NCI-H2196 (cell line): ENCODE measurements at regions not wholly inside any gene's neighbourhood (a gene's known extent, or its start where the extent isn't known, plus 50 kb on each side); places are given as distances from the start of the nearest gene placed in this dataset.
"Not testable (repeated sequence)": the region's sequence is repeated elsewhere in the genome, so short reads cannot be mapped to it uniquely, and the experiment has no call there.

Source experiments
- DNase-seq: peaks from one replicate; lab custom pipeline; 2025; ENCODE audit not compliant: unreplicated experiment; lab: John Stamatoyannopoulos, UW

DNA sequence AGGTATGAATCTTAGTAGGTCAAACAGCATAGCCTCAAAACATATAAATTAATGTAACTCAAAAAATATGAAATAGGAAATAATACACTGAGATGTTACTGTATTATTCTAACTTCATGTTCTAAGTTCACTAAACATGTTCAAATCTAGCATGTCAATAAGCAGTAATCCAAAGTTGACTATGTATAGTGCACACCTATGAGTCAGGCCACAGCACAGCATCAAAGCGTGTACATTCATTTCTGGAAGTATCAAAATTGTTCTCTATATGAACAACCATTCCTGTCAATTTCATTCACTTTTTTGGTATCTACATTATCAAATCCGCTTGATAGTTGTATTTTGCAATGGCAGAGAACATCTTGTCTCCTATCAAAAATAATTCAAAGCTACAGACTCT lies 418.9 kb upstream of the POM121L12 start:
- DNase-seq = no peak

DNA sequence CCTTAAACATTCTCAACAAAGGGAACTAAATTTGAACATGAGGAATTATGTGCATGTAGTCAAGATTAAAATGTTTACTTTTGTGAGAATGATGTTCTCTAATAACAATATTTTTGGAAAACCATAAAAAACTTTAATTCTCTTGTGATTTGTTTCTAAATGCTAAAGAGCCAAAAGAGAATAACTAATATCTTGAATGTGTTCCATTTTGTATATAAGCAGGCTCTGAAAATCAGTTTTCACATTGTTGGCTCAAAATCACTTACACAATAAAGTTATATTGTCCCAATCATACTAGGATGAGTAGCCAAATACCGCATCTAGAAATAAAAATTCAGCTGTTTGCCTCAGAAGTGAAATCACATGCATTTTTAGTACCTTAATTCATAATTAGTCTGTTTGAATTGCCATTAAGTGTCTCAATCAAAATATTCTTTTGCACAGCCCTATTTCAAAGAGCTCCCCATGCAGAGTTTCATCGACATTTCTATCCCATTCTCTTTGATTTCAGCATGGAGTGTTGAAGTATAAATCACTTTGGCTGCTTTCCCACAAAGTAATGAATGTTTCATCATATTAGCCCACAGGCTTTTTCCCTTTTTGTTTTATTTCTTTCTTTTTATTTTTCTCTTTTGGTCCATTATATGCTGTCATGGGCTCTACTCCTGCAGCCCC lies 420.3 kb upstream of the POM121L12 start:
- no peak for DNase-seq

DNA sequence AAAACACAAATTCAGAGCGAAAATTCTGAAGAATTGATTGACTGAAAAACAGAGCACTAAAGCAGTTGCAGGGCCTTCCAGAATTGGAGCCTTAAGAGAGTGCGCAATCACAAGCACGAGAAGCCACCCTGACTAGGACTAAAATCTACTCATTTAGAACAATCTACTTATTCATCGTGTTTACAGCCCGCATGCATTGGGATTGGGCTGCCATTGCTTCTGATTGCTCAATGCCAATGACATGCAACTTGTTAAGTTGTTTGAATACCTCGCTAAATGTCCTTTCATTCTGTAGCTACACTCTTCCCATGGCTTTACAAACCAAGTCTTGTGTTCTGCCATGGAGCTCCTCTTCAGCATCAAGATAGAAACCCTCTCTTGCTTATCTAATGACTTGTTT lies 425.9 kb upstream of the POM121L12 start:
- no peak for DNase-seq

DNA sequence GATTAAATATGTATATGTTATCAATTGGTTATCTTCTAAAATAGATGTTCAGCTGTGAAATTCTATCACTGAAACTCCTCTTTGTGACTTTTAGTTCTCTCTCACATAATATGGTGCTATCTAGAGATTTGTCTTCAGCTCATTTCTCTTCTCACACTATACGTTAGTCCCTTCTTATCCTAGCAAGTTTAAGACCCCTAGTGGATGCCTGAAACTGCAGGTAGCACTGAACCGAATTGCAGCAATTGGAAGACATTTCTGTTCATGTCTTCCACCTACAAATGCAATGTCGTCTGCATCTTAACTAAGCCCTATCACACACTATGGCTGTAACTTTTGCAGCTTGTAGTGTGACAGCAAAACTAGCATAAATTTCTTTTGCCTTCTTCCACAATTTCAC lies 442.7 kb upstream of the POM121L12 start:
- DNase-seq = no peak

DNA sequence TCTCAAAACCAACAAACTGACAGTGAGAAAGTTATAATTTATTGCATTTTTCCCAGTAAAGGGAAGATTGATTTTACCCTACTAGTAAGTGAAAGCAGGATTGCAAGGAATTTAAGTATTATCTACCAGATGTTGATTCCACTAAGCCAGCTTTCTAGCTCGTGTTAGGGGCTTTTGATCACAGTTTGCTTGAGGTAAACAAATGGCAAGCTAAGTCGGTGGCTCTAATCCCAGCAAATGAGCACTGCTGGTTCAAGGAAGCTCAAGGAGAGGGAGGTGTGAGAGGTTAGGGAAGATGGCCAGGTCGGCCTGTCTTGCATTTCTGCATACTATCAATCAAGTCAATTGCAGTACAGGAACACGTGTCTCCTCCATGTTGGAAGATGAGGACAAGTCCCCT lies 448.7 kb upstream of the POM121L12 start:
- no peak for DNase-seq

DNA sequence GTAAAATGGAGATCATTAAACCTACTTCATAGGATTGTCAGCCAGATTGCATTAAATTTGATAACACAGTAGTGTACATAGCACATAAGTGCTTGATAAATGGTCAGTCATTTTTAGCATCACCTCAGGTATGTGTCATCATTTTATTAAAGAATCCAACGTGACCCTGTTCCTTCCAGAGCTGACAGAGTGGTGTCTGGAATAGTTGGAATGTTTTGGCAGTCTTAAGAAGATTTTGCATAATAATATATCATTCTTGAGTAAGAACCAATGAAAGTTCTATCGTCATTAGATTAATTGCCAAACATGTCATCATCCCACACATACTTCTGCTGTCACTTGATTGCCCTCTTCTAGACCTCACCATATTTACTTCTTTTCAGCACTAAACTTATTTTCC lies 451.4 kb upstream of the POM121L12 start:
- DNase-seq = no peak

DNA sequence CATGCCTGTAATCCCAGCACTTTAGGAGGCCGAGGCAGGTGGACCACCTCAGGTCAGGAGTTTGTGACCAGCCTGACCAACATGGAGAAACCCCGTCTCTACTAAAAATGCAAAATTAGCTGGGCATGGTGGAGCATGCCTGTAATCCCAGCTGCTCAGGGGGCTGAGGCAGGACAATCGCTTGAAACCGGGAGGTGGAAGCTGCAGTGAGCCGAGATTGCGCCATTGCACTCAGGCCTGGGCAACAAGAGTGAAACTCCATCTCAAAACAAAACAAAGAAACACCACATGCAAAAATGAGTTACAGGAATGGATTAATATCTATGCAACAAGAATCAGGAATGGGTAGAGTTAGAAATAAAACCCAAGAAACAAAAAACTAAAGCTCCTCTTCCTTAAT lies 462.3 kb upstream of the POM121L12 start:
- DNase-seq = not testable (repeated sequence)

DNA sequence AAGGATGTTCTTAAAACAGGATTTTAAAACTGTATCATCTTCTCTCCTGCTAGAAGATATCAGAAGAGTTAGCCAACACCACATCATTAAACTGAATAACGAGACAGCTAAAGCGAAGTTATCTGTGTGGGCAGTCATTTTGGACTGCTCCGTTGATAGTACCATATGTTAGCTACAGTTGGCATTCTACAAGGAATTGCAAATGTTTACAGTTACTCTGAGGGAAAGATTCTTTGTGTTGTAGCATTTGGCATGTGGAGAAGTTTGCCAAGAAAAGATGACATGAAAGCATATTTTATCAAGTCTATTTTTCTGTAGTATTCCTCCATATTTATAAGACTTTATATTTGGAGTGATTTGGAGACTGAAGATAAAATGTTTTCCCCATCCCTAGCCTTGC lies 464.4 kb upstream of the POM121L12 start:
- no peak for DNase-seq

DNA sequence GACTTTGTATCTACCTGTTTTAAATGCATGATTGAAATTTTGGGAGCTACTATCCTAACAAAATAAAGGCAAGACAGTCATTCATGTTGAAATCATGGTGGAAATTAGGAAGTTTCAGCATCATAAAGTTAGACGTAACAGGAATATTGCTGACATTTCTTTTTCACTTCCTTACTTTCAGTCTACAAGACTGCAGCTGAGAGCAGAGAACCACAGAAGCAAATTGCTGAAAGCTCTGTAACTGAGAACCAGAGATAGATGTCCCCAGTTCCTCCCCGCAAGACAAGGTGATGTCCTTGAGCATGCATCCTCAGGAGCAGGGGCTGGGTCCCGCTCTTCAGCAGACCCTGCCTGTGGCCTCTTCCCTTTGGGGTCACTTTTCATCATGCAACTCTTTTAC lies 466.3 kb upstream of the POM121L12 start:
- no peak for DNase-seq

DNA sequence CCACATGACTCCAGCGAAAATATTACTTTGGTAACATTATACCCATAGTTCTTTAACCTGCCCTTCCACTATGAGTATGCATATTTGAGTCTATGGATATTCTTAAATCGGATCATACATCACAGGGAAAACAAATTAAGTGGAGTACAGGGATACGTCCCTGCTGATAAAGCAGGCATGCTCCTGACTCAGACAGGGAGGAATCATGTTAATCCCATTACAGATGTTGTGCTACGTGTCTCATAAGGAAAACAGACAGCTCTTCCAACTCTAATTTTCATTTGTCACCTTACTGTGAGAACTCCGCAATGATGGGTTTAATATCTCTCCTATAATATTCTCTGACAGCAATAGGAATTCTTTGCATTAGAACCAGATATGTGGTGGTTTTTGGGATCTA lies 469.5 kb upstream of the POM121L12 start:
- no peak for DNase-seq

DNA sequence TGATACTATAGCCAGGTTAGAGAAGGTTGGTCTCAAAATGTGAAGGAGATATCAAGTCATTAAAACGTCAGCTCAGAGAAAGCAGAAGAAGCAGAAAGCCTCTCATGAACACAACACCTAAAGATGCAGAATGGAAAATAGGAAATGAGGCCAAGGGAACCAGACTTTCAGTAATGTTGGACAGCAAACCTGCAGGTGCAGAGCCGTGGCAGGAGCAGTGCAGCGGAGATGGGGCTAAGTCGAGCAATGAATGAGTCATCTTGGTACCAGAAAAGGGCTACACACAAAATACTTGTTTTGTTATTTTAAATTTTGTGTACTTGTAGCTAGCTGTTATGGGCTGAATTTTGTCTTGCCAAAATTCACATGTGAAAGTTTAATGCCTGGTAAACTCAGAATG lies 479.6 kb upstream of the POM121L12 start:
- DNase-seq = no peak

DNA sequence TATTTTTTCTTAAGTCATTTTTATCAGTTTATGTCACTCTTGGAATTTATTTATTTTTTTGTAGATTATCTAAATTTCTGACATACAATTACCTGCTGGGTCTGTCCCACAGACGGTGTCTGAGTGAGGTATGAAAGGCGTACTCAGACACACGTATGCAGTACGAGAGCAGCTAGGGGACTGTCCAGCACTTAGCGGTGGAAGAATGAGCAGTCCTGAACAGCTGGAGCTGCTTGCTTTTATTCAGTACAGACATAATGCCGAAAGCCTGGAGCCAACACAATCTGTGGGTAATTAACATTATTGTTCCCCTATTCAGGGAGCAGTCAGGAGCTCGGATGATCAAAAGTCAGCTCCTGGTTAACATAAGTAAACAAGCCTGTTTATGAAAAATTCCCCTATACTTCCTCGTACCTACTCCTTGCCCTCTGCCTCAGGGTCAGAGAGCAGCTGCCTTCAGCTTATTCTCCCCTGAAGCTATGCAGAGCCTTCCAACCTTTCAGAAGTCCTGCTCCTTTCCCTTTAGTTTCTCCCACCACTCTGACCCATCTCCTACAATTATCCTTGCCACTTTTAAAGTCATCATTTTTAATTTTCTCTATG lies 488.0 kb upstream of the POM121L12 start:
- DNase-seq = no peak

DNA sequence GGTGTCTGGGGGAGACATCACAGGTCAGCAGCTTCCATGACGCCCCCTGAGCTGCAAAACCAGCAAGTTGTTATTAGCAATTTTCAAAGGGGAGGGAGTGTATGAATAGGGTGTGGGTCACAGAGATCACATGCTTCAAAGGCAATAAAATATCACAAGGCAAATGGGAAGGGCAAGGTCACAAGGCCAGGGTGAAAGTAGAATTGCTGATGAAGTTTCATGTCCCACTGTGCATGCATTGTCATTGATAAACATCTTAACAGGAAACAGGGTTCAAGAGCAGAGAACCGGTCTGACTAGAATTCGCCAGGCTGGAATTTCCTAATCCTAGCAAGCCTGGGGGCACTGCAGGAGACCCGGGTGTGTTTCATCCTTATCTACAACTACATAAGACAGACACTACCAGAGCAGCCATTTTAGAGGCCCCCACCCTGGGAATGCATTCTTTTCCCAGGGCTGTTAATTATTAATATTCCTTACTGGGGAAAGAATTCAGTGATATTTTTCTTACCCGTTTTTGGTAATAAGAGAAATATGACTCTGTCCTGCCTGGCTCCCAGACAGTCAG lies 494.2 kb upstream of the POM121L12 start:
- not testable (repeated sequence) for DNase-seq

DNA sequence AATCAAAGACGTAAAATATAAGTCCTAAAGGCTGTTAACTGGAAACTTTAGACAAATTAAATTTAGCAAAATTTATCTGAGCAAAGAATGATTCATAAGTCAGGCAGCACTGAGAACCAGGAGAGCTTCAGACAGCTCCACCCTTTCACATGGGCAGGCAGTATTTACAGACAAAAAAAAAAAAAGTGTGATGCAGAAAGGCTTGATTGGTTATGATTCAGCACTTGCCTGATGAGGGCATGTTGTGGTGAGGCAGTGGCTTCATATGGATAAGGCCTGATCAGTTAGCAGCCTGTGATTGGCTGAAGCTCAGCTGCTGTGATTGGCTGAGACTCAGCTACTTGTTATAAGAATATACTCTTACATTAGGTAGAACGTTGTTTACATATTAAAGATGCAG lies 495.4 kb upstream of the POM121L12 start:
- no peak for DNase-seq

DNA sequence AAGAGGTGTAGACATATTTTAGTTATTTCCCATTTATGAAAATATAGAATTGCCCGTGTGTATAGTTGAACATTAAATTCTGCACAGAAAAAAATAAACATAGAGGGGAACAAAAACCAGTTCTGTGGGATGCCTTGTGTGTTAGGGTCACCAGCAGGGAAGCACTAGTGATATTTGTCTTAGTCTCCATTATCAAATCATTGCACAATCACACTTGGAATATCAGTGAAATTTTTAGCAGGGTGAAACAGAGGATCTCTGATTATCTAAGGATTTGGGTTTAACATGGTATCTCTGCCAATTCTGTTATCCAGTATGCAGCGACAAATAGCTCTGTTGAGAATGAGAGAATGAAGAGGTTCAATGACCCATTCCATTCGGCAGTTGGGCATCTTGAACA lies 496.0 kb upstream of the POM121L12 start:
- no peak for DNase-seq

DNA sequence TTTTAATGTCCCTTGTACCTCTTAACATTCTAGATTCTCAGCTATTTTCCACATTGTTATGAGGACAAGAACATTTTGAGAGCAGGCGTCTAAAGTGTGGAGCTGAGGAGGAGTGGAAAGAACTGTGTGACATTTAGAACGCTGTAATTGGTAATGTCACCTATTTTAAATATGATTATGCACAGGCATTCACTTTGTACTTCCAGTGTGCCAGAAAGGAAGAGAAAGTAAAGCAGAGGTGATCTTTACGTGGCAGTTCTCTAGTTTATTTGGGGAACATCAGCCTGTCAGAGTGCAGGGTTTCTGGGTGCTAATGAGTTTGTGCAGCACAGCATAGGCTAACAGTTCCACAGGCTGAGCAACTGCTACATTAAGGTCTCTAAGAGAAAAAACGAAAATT lies 498.4 kb upstream of the POM121L12 start:
- DNase-seq = no peak

DNA sequence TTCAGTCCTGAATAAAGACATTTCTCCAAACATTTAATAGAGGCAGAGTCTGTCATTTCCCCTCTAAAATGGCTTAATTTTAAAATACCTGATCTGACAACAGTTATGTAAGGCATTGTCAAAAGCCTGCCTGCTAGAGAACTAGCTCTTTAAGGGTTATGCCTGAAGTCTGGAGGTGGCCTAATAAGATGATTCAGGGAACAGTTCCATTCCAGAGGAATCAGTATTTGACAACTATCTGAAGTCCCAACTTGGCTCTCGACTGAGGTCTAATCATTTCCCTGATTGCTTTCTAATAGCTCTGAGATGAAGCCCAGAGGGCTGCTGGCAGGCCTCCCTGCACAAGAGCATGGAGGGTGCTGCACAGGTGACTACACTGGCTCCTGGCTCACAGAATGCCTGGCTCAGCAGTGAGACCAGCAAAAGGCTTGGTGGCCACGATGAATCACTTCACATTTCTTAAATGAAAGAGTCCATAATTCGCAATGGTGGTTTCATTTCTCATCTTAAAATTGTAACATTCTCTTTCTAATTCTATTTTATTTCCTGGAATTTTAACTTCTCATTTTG lies 509.6 kb upstream of the POM121L12 start:
- no peak for DNase-seq

DNA sequence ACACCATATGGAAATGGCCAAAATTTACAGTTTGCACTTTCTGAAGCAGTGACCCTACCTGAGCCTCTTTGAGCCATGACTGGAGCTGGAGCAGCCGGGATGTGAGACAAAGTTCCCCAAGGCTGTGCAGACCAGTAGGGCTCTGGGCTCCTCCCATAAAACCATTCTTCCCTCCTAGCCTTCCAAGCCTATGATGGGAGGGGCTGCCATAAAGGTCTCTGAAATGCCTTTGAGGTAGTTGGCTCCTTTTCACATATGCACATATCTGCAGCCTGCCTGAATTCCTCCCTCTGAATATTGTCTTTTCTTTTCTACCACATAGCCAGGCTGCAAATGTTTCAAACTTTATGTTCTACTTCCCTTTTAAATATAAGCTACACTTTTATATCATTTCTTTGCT lies 516.6 kb upstream of the POM121L12 start:
- no peak for DNase-seq

DNA sequence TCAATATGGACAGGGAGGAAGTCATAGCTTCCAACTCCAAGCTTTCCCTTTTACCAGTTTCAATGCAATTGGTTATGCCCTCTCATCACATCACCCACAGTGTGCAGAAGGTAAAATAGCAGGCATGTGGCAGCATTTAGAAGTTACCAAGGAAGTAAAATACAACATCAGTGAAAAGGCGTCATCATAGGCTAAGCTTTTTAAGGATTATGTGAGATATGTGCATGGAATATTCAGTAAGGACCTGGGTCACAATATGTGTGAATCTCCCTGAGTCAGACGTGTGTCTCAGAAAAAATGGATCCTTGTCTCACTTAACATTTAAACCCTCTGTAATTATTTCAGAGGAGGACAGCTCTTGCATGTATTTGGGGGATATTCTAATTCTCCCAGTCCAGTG lies 522.8 kb upstream of the POM121L12 start:
- no peak for DNase-seq

DNA sequence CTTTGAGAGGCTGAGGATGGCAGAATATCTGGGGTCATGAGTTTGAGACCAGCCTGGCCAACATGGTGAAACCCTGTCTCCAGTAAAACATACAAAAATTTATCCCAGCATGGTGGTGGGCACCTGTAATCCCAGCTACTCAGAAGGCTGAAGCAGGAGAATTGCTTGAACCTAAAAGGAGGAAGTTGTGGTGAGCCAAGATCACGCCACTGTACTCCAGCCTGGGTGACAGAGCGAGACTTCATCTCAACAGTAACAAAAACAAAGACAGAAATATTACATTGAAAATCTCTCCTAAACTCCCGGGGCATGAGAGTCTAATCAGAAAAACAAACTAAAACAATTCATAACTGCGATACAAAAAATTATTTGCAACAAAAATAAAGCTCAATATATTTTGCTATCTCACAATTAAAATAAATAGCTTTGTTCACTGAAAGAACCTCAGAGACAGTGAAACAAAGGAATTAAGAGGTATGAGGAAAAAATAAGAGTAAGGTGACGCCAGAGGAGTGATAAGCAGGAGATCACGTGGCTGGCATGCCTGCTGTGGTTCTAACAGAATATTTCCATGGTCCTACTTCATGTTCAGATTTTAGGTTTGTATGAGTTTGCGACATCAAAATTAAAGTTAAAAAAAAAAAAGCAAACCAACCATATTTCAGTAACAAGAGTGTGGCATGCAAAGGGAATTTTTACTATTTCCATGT lies 527.7 kb upstream of the POM121L12 start:
- DNase-seq = no peak

DNA sequence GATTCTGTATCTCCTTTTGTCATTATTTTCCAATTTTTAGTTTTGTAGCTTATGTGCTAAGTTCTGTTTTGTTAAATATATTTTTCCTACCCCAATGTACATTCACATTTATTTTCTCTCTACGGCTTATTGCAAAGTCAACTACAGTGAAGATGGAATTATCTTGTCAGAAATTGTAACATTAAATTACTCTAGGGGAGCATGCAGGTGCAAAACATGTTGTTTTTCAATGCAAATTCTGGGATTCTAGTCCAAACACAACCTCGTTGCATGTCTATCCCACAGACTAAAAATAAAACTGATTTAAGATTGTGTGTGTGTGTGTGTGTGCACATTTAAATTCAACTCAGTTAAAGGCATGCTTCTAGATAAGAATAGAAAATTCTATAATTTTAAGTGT lies 529.1 kb upstream of the POM121L12 start:
- DNase-seq = no peak

DNA sequence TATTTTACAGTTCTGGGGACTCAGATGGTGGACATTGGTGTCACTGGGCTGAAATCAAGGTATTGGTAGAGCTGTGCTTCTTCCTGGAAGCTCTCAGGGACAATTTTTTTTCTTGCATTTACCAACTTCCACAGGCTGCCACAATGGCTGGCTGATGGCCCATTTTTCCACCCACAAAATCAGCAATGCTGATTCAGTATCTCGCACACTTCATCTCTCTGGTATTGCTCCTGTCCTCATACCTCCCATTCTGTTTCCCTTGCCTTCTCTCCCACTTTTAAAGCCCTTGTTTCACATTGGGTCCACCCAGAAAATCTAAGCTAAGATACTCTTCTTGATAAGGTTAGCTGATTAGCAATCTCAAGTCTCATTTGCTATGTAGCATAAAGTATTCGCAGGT lies 530.9 kb upstream of the POM121L12 start:
- DNase-seq = no peak
